ENCODE measurements at regions not wholly inside any gene's neighbourhood (a gene's known extent, or its start where the extent isn't known, plus 50 kb on each side); places are given as distances from the start of the nearest gene placed in this dataset.

DNA sequence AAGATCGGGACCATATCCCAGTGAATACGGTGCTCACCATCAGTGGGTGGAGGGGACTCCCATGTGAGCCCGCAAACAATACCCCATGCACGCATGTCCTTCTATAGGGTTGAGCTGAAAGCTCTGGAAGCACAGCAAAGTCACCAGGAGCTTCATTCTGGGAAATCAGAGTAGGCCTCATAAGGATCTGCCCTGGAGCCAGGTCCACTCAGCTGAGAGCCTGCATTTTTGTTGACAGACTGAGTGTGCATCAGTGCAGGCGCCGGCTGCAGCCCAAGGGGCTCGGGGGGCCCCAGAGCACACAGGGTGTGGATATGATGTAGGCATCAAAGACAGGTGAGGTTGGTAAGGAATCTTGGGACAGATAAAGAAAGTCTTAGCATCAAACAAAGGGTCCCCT lies 79.8 kb upstream of the CD93 start:
- ChIA-PET POLR2A (interaction anchor here (1.0 kb wide), 1 partner anchor 114 kb away, joined by 3 read pairs; no protein-coding TSS in a partner anchor), CTCF (no interaction called here)
- TF ChIP-seq ELF4 (IDR thresholded peaks at IDR 0.05) (no peak), L3MBTL2 (conservative IDR thresholded peaks at IDR 0.05) (no peak), SUZ12 (IDR thresholded peaks at IDR 0.05) (no peak), FOXM1 (IDR thresholded peaks at IDR 0.05; ENCODE audit: borderline replicate concordance) (no peak), TARDBP (IDR thresholded peaks at IDR 0.05) (no peak), SP1 (IDR thresholded peaks at IDR 0.05) (no peak), LEF1 (IDR thresholded peaks at IDR 0.05; ENCODE audit: borderline replicate concordance) (no peak), FOXK2 (IDR thresholded peaks at IDR 0.05) (no peak), ARNT (IDR thresholded peaks at IDR 0.05) (no peak), NFRKB (IDR thresholded peaks at IDR 0.05) (no peak), BHLHE40 (IDR thresholded peaks at IDR 0.05; ENCODE audit: borderline replicate concordance) (no peak), CTBP1 (IDR thresholded peaks at IDR 0.05; ENCODE audit: borderline replicate concordance) (no peak), FOXA1 (IDR thresholded peaks at IDR 0.05) (no peak), HDGF (IDR thresholded peaks at IDR 0.05; ENCODE audit: borderline replicate concordance) (no peak), ZNF384 (IDR thresholded peaks at IDR 0.05) (no peak)
- TF ChIP-seq, protein P1, sequence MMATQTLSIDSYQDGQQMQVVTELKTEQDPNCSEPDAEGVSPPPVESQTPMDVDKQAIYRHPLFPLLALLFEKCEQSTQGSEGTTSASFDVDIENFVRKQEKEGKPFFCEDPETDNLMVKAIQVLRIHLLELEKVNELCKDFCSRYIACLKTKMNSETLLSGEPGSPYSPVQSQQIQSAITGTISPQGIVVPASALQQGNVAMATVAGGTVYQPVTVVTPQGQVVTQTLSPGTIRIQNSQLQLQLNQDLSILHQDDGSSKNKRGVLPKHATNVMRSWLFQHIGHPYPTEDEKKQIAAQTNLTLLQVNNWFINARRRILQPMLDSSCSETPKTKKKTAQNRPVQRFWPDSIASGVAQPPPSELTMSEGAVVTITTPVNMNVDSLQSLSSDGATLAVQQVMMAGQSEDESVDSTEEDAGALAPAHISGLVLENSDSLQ (IDR thresholded peaks at IDR 0.05): no peak
- no peak for DNase-seq (ENCODE audit: extremely low spot score)

- ChIA-PET POLR2A (no interaction called here), CTCF (interaction anchor here (0.6 to 0.7 kb wide), 2 partner anchors 10 to 76 kb away, joined by 3 to 4 read pairs; no protein-coding TSS in a partner anchor)
- DNase-seq (ENCODE audit: extremely low spot score): peak; percentile 18
- TF ChIP-seq FOXA1 (IDR thresholded peaks at IDR 0.05): no peak
- TF ChIP-seq ZNF384 (IDR thresholded peaks at IDR 0.05): no peak
- TF ChIP-seq FOXM1 (IDR thresholded peaks at IDR 0.05; ENCODE audit: borderline replicate concordance): no peak
- no peak for TF ChIP-seq FOXK2 (IDR thresholded peaks at IDR 0.05)
- no peak for TF ChIP-seq L3MBTL2 (conservative IDR thresholded peaks at IDR 0.05)
- no peak for TF ChIP-seq ARNT (IDR thresholded peaks at IDR 0.05)
- TF ChIP-seq, protein P1 (IDR thresholded peaks at IDR 0.05): no peak
- TF ChIP-seq TARDBP (IDR thresholded peaks at IDR 0.05): no peak
- no peak for TF ChIP-seq SP1 (IDR thresholded peaks at IDR 0.05)
- no peak for TF ChIP-seq NFRKB (IDR thresholded peaks at IDR 0.05)
Measured at GRCh38 chr20:23165307-23165750, 79.2 kb upstream of the CD93 start.

DNA sequence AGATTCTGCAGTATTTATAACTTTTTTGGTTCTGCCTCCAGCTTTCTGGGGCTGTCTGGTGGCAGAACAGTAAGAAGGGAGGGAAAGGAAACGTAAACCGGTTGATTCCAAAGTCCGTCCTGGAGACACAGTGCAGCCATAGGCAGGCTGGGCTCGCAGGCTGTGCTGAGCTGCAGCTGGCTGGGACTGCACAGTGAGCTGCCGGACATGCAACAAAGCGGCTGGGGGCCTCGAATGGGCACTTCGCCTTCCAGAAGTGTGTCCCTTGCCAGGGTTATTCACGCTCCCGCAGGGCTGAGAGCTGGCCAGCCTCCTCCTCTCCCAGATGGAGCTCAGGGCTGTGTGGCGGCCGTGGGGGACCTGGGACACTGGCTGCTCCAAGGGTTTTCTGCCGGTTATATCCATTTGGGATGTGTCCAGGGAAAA lies 78.1 kb upstream of the CD93 start:
- CTCF ChIA-PET: interaction anchor here (1.2 kb wide), 1 partner anchor 113 kb away, joined by 3 read pairs; no protein-coding TSS in a partner anchor
- DNase-seq (ENCODE audit: extremely low spot score): no peak
- POLR2A ChIA-PET: no interaction called here
- TF ChIP-seq, protein P1 (IDR thresholded peaks at IDR 0.05): no peak
- TF ChIP-seq CTBP1 (IDR thresholded peaks at IDR 0.05; ENCODE audit: borderline replicate concordance): no peak
- no peak for TF ChIP-seq SP1 (IDR thresholded peaks at IDR 0.05)
- no peak for TF ChIP-seq FOXM1 (IDR thresholded peaks at IDR 0.05; ENCODE audit: borderline replicate concordance)
- no peak for TF ChIP-seq ELF4 (IDR thresholded peaks at IDR 0.05)

GRCh38 chr20:23163562-23163961 lies 77.4 kb upstream of the CD93 start:
- POLR2A ChIA-PET: no interaction called here
- CTCF ChIA-PET: interaction anchor here (1.2 kb wide), 1 partner anchor 112 kb away, joined by 3 read pairs; no protein-coding TSS in a partner anchor
- TF ChIP-seq LEF1 (IDR thresholded peaks at IDR 0.05; ENCODE audit: borderline replicate concordance): no peak
- TF ChIP-seq L3MBTL2 (conservative IDR thresholded peaks at IDR 0.05): no peak
- no peak for TF ChIP-seq HDGF (IDR thresholded peaks at IDR 0.05; ENCODE audit: borderline replicate concordance)
- no peak for TF ChIP-seq NFRKB (IDR thresholded peaks at IDR 0.05)
- TF ChIP-seq CTBP1 (IDR thresholded peaks at IDR 0.05; ENCODE audit: borderline replicate concordance): no peak
- no peak for TF ChIP-seq SUZ12 (IDR thresholded peaks at IDR 0.05)
- TF ChIP-seq FOXK2 (IDR thresholded peaks at IDR 0.05): no peak
- TF ChIP-seq ELF4 (IDR thresholded peaks at IDR 0.05): no peak
- TF ChIP-seq ARNT (IDR thresholded peaks at IDR 0.05): no peak
- TF ChIP-seq FOXM1 (IDR thresholded peaks at IDR 0.05; ENCODE audit: borderline replicate concordance): no peak
- DNase-seq (ENCODE audit: extremely low spot score): no peak

- POLR2A ChIA-PET: interaction anchor here (0.6 kb wide), 1 partner anchor 29 kb away, joined by 3 read pairs; no protein-coding TSS in a partner anchor
- no peak for DNase-seq (ENCODE audit: extremely low spot score)
- CTCF ChIA-PET: no interaction called here
- TF ChIP-seq FOXA1 (IDR thresholded peaks at IDR 0.05): no peak
- TF ChIP-seq FOXK2 (IDR thresholded peaks at IDR 0.05): no peak
- no peak for TF ChIP-seq L3MBTL2 (conservative IDR thresholded peaks at IDR 0.05)
- no peak for TF ChIP-seq NFRKB (IDR thresholded peaks at IDR 0.05)
- TF ChIP-seq SUZ12 (IDR thresholded peaks at IDR 0.05): no peak
- no peak for TF ChIP-seq ARNT (IDR thresholded peaks at IDR 0.05)
Measured at GRCh38 chr20:23162887-23163286, 76.8 kb upstream of the CD93 start.

DNA sequence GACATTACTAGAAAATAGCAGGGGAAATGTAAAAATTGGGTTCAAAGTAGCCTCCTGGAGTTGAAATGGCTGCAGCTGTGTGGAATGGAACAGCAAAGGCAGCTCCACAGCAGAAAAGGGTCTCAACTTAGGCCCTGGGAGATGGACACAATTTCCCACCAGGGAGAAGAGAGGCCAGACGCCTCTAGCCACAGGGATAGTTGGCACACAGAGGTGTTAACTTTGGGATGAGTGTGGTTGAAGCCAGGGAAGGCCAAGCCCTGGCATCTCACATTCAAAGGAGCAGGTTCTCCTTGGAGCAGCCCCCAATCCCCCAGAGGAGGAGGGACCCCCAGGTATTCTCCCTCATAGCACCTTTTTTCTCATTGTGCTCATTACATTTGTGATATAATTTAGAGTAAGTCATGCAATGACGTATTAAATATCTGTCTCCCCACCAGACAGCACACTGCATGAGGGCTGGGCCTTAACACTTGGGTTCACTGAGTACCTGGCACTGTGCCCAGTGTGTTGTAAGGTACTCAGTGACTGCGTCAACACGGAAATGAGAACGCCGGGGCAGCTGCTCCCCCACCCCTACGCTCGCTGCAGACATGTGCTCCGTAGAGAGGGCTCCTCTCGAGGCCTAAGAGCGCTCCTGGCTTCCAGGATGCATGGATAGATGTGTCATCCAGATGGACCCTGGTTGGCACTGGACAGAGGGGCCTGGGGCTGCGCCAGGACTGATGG lies 76.0 kb upstream of the CD93 start:
- ChIA-PET POLR2A (no interaction called here), CTCF (no interaction called here)
- DNase-seq (ENCODE audit: extremely low spot score): no peak
- TF ChIP-seq FOXM1 (IDR thresholded peaks at IDR 0.05; ENCODE audit: borderline replicate concordance) (no peak), ELF4 (IDR thresholded peaks at IDR 0.05) (no peak), ARNT (IDR thresholded peaks at IDR 0.05) (no peak), SP1 (IDR thresholded peaks at IDR 0.05) (no peak), FOXA1 (IDR thresholded peaks at IDR 0.05) (no peak), L3MBTL2 (conservative IDR thresholded peaks at IDR 0.05) (no peak), FOXK2 (IDR thresholded peaks at IDR 0.05) (no peak), SUZ12 (IDR thresholded peaks at IDR 0.05) (no peak), BHLHE40 (IDR thresholded peaks at IDR 0.05; ENCODE audit: borderline replicate concordance) (no peak), NFRKB (IDR thresholded peaks at IDR 0.05) (no peak), TARDBP (IDR thresholded peaks at IDR 0.05) (no peak)
- TF ChIP-seq, protein P1 (IDR thresholded peaks at IDR 0.05): no peak

All from HEK293T (cell line).